CD14-positive monocyte (primary cell): ENCODE measurements at regions not wholly inside any gene's neighbourhood (a gene's known extent, or its start where the extent isn't known, plus 50 kb on each side); places are given as distances from the start of the nearest gene placed in this dataset.

Experiments
- DNase-seq, 3 donors: peaks; one replicate each; pipeline ENCODE4 v3.0.0-alpha.2; 2011 to 2022
- H2AFZ ChIP-seq: 2 replicates; pipeline ENCODE4 v1.6.0; 2012; ENCODE audit warnings: mild to moderate bottlenecking, low read depth, low read length, inconsistent platforms; ENCODE audit not compliant: insufficient read depth, poor library complexity, severe bottlenecking
- H3K27ac ChIP-seq, 2 donors: 1 replicate in 1 of 2; 2 replicates in 1 of 2; pipeline ENCODE4 v1.5.1; 2012 to 2013; ENCODE audit warnings: low read length in 2 of 2, control low read depth in 1 of 2, inconsistent platforms in 1 of 2, low read depth in 1 of 2, mild to moderate bottlenecking in 1 of 2
- H3K27me3 ChIP-seq, 2 donors: one replicate each; pipeline versions ENCODE4 v1.6.0 to v1.6.1; 2011 to 2013; ENCODE audit warnings: low read length in 2 of 2; ENCODE audit not compliant: control insufficient read depth in 2 of 2, insufficient read depth in 2 of 2
- H3K36me3 ChIP-seq, 2 donors: replicated peaks in 1 of 2; 1 replicate in 1 of 2; 2 replicates in 1 of 2; pipeline versions ENCODE4 v1.5.1 to v1.6.1; 2012 to 2013; ENCODE audit warnings: low read length in 2 of 2, control low read depth in 1 of 2, inconsistent platforms in 1 of 2, mild to moderate bottlenecking in 1 of 2; ENCODE audit not compliant: insufficient read depth in 2 of 2, control insufficient read depth in 1 of 2
- H3K4me1 ChIP-seq, 2 donors: 1 replicate in 1 of 2; 2 replicates in 1 of 2; pipeline versions ENCODE4 v1.5.1 to v1.6.1; 2012 to 2013; ENCODE audit warnings: low read length in 2 of 2, control low read depth in 1 of 2, inconsistent platforms in 1 of 2, mild to moderate bottlenecking in 1 of 2, moderate library complexity in 1 of 2; ENCODE audit not compliant: insufficient read depth in 2 of 2, control insufficient read depth in 1 of 2
- H3K4me2 ChIP-seq: replicated peaks from 2 replicates; pipeline ENCODE3; 2012; ENCODE audit warnings: low read length, moderate library complexity, mild to moderate bottlenecking; ENCODE audit not compliant: poor library complexity, severe bottlenecking; ENCODE audit errors: extremely low read depth
- H3K4me3 ChIP-seq, 3 experiments: fragments of 200-600 bp in 1 of 3; sonication (generic) in 1 of 3; replicated peaks in 1 of 3; 1 replicate in 2 of 3; 2 replicates in 1 of 3; pipeline ENCODE4 v1.5.1; 2011 to 2013; ENCODE audit warnings: low read length in 3 of 3, mild to moderate bottlenecking in 3 of 3, control low read depth in 2 of 3, low read depth in 2 of 3, inconsistent platforms in 1 of 3, moderate library complexity in 1 of 3
- H3K79me2 ChIP-seq: 2 replicates; pipeline ENCODE4 v1.6.0; 2012; ENCODE audit warnings: mild to moderate bottlenecking, control low read depth, inconsistent platforms, low read length, moderate library complexity; ENCODE audit not compliant: insufficient read depth
- H3K9ac ChIP-seq: 2 replicates; pipeline ENCODE4 v1.6.0; 2017; ENCODE audit warnings: low read length, mild to moderate bottlenecking; ENCODE audit not compliant: insufficient read depth, poor library complexity, severe bottlenecking
- H3K9me3 ChIP-seq, 2 donors: replicated peaks in 1 of 2; 1 replicate in 1 of 2; 2 replicates in 1 of 2; pipeline versions ENCODE4 v1.5.1 to v1.6.1; 2012 to 2013; ENCODE audit warnings: low read length in 2 of 2, control low read depth in 1 of 2; ENCODE audit not compliant: control insufficient read depth in 1 of 2, insufficient read depth in 1 of 2
- H4K20me1 ChIP-seq: 2 replicates; pipeline ENCODE4 v1.6.0; 2012; ENCODE audit warnings: mild to moderate bottlenecking, low read length, control low read depth, moderate library complexity; ENCODE audit not compliant: insufficient read depth
- H3K27ac Mint-ChIP-seq, 7 donors: one replicate each; pipeline ENCODE4 v1.8.0; 2020; ENCODE audit warnings: mild to moderate bottlenecking in 7 of 7, mixed read lengths in 7 of 7, moderate library complexity in 6 of 7, inconsistent platforms in 2 of 7
- H3K27me3 Mint-ChIP-seq, 3 donors: one replicate each; pipeline ENCODE4 v1.8.0; 2021 to 2022; ENCODE audit warnings: low read depth in 3 of 3, mild to moderate bottlenecking in 3 of 3, mixed read lengths in 3 of 3, moderate library complexity in 3 of 3, inconsistent platforms in 1 of 3
- H3K36me3 Mint-ChIP-seq, 2 donors: one replicate each; pipeline ENCODE4 v1.8.0; 2020; ENCODE audit warnings: mixed read lengths in 2 of 2, inconsistent platforms in 1 of 2, mild to moderate bottlenecking in 1 of 2
- H3K4me1 Mint-ChIP-seq: one replicate; pipeline ENCODE4 v1.8.0; 2020; ENCODE audit warnings: mild to moderate bottlenecking, mixed read lengths
- H3K4me3 Mint-ChIP-seq, 2 donors: one replicate each; pipeline ENCODE4 v1.8.0; 2020; ENCODE audit warnings: mild to moderate bottlenecking in 2 of 2, mixed read lengths in 2 of 2, moderate library complexity in 1 of 2
- H3K9me3 Mint-ChIP-seq, 7 donors: one replicate each; pipeline ENCODE4 v1.8.0; 2020 to 2022; ENCODE audit warnings: mixed read lengths in 7 of 7, mild to moderate bottlenecking in 6 of 7, moderate library complexity in 6 of 7, inconsistent platforms in 2 of 7
- WGBS: methylation state at CpG from one replicate; pipeline ENCODE4 v1.1.5; 2013; ENCODE audit warnings: missing lambda C conversion rate; ENCODE audit not compliant: insufficient coverage; 5-methylcytosine and 5-hydroxymethylcytosine counted together
- intact Hi-C, 2 donors: fragments of 100-400 bp; cut with micrococcal nuclease; formaldehyde crosslinking; loops; one replicate each; pipeline versions ENCODE4 v1.15.0 to v1.15.1; 2023
- TF ChIP-seq, protein P1 (sequence below): fragments of 200-600 bp; IDR thresholded peaks from one replicate; pipeline ENCODE4 v1.8.0; 2022; ENCODE audit warnings: antibody characterized with exemption, mild to moderate bottlenecking

DNA sequence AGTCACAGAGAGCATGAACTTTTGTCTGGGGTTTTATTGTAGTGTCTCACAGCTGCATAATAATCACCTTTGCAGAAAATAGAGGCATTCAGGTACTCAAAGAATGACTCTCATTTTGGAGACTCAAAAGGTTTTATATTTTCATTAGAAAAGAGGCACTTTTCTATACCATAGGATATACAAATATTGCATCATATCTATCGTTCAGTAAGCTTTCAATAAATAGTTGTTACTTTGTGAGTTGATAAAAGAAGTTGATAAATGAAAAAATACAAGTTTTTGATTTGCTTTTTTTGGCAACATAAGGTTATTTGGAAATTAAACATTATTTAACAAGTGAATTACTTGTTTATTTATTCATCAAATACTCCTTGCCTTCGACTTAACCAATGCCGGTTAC lies 279.9 kb downstream of the ARL4A start:
- H3K36me3 ChIP-seq = no peaks in the 10 kb centered on the region
- Mint-ChIP-seq H3K4me1 (no peaks in the 10 kb centered on the region), H3K27me3 (peaks cover 0 to 1% (median 0%) of the 10 kb centered on the region in 3 donors), H3K27ac (no peak overlapping the region), H3K4me3 (no peak overlapping the region), H3K36me3 (no peaks in the 10 kb centered on the region), H3K9me3 (peaks cover 0 to 7% (median 0%) of the 10 kb centered on the region in 7 donors)
- no peak overlapping the region for H3K9ac ChIP-seq
- no peak for DNase-seq
- WGBS = no CpG with 5 or more reads among the region's 3 CpGs
- TF ChIP-seq, protein P1, sequence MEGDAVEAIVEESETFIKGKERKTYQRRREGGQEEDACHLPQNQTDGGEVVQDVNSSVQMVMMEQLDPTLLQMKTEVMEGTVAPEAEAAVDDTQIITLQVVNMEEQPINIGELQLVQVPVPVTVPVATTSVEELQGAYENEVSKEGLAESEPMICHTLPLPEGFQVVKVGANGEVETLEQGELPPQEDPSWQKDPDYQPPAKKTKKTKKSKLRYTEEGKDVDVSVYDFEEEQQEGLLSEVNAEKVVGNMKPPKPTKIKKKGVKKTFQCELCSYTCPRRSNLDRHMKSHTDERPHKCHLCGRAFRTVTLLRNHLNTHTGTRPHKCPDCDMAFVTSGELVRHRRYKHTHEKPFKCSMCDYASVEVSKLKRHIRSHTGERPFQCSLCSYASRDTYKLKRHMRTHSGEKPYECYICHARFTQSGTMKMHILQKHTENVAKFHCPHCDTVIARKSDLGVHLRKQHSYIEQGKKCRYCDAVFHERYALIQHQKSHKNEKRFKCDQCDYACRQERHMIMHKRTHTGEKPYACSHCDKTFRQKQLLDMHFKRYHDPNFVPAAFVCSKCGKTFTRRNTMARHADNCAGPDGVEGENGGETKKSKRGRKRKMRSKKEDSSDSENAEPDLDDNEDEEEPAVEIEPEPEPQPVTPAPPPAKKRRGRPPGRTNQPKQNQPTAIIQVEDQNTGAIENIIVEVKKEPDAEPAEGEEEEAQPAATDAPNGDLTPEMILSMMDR = no peak
- H3K27me3 ChIP-seq = no peaks in the 10 kb centered on the region
- H3K9me3 ChIP-seq = no peaks in the 10 kb centered on the region
- H3K4me1 ChIP-seq = no peaks in the 10 kb centered on the region
- H3K27ac ChIP-seq = no peak overlapping the region
- no peak overlapping the region for H3K4me3 ChIP-seq
- no peaks in the 10 kb centered on the region for H3K79me2 ChIP-seq
- intact Hi-C loops = no loop called here
- H4K20me1 ChIP-seq = no peaks in the 10 kb centered on the region
- H2AFZ ChIP-seq = no peak overlapping the region
- H3K4me2 ChIP-seq = no peak overlapping the region

DNA sequence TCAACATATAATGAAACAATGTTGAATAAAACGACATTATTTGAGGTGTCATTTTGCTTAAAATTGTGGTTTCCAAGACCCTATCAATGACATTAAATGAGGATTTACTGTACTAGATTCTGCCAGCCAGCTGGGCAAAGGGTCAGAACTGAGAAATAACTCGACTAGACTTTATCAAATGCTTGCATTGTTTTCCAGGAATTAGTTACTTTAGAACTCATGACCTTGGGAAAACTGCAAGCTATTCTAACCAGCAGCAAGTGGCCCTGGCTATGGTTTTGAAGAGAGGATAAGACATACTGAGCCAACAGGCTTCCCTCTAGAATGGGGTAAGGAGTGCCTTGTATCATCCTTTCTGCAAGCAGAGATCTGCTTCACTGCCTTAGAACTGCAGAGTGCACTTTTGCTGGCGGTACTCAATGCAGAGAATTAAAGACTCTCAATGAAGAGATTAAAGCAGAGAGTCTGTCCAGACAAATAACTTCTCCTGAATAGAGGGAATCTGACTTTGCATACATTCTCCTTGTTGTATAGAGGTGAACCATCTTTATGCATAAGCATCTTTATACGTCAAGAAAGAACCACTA lies 281.5 kb downstream of the ARL4A start:
- H3K36me3 Mint-ChIP-seq = no peaks in the 10 kb centered on the region
- Histone ChIP-seq H3K9me3 (no peaks in the 10 kb centered on the region), H3K27me3 (no peaks in the 10 kb centered on the region), H3K79me2 (no peaks in the 10 kb centered on the region), H3K4me2 (no peak overlapping the region), H2AFZ (no peak overlapping the region), H3K36me3 (no peaks in the 10 kb centered on the region), H3K4me3 (no peak overlapping the region), H3K4me1 (no peaks in the 10 kb centered on the region), H4K20me1 (no peaks in the 10 kb centered on the region), H3K27ac (no peak overlapping the region), H3K9ac (no peak overlapping the region)
- H3K27ac Mint-ChIP-seq = no peak overlapping the region
- TF ChIP-seq, protein P1 = no peak
- H3K9me3 Mint-ChIP-seq = peaks cover 0 to 7% (median 2%) of the 10 kb centered on the region in 7 donors
- H3K4me1 Mint-ChIP-seq = no peaks in the 10 kb centered on the region
- H3K27me3 Mint-ChIP-seq = peaks cover 0 to 1% (median 0%) of the 10 kb centered on the region in 3 donors
- DNase-seq = no peak
- intact Hi-C loops = no loop called here
- 50% methylated on average over 1 of the region's 4 CpGs for WGBS
- H3K4me3 Mint-ChIP-seq = no peak overlapping the region
